OCI-LY1 (cell line): ENCODE measurements at regions not wholly inside any gene's neighbourhood (a gene's known extent, or its start where the extent isn't known, plus 50 kb on each side); places are given as distances from the start of the nearest gene placed in this dataset.

Experiments used
- H2AFZ ChIP-seq: fragments of 200-600 bp; sonication (generic), shearing (Covaris generic); 2 replicates; pipeline ENCODE4 v1.6.0; 2014; ENCODE audit warnings: antibody characterized with exemption, mild to moderate bottlenecking, low read length
- H3F3A ChIP-seq: fragments of 200-600 bp; sonication (generic), shearing (Covaris generic); 2 replicates; pipeline ENCODE4 v1.6.0; 2014; ENCODE audit warnings: mild to moderate bottlenecking, antibody characterized with exemption, low read length, moderate library complexity; ENCODE audit not compliant: insufficient read depth
- H3K27ac ChIP-seq: fragments of 200-600 bp; sonication (generic); 2 replicates; pipeline ENCODE4 v1.5.1; 2014; ENCODE audit warnings: low read length, mixed run types, mild to moderate bottlenecking, low read depth; ENCODE audit not compliant: poor library complexity, severe bottlenecking
- H3K27me3 ChIP-seq: fragments of 200-600 bp; sonication (generic); 2 replicates; pipeline ENCODE4 v1.6.0; 2014; ENCODE audit warnings: antibody characterized with exemption, mild to moderate bottlenecking, low read length, moderate library complexity; ENCODE audit not compliant: insufficient read depth
- H3K36me3 ChIP-seq: fragments of 200-600 bp; sonication (generic); 2 replicates; pipeline ENCODE4 v1.6.1; 2014; ENCODE audit warnings: mild to moderate bottlenecking, antibody characterized with exemption, low read length, moderate library complexity, mixed read lengths; ENCODE audit not compliant: insufficient read depth
- H3K4me1 ChIP-seq: fragments of 200-600 bp; sonication (generic); 2 replicates; pipeline ENCODE4 v1.5.1; 2014; ENCODE audit warnings: mild to moderate bottlenecking, low read length, moderate library complexity; ENCODE audit not compliant: insufficient read depth, severe bottlenecking
- H3K4me2 ChIP-seq: fragments of 200-600 bp; sonication (generic), shearing (Covaris generic); 2 replicates; pipeline ENCODE4 v1.6.1; 2014; ENCODE audit warnings: low read length
- H3K4me3 ChIP-seq: fragments of 200-600 bp; sonication (generic); 2 replicates; pipeline ENCODE4 v1.5.1; 2014; ENCODE audit warnings: low read length, low read depth, mild to moderate bottlenecking, mixed read lengths; ENCODE audit not compliant: poor library complexity, severe bottlenecking
- H3K79me2 ChIP-seq: fragments of 200-600 bp; shearing (Covaris generic); 2 replicates; pipeline ENCODE4 v1.6.1; 2016; ENCODE audit warnings: mixed run types, low read length, mixed read lengths; ENCODE audit not compliant: insufficient read depth
- H3K9ac ChIP-seq: fragments of 200-600 bp; sonication (generic), shearing (Covaris generic); 2 replicates; pipeline ENCODE4 v1.6.1; 2014; ENCODE audit warnings: mild to moderate bottlenecking, low read length, mixed read lengths
- H3K9me2 ChIP-seq: fragments of 200-600 bp; sonication (generic), shearing (Covaris generic); 2 replicates; pipeline ENCODE4 v1.6.1; 2014; ENCODE audit warnings: low read depth, mild to moderate bottlenecking, low read length, mixed read lengths
- H3K9me3 ChIP-seq: fragments of 200-600 bp; shearing (Covaris generic); 2 replicates; pipeline ENCODE4 v1.6.1; 2014; ENCODE audit warnings: low read length, mixed read lengths
- H4K20me1 ChIP-seq: fragments of 200-600 bp; sonication (generic), shearing (Covaris generic); 2 replicates; pipeline ENCODE4 v1.6.0; 2016; ENCODE audit warnings: mild to moderate bottlenecking, low read length; ENCODE audit not compliant: insufficient read depth
- EZH2 ChIP-seq: fragments of 200-600 bp; sonication (generic), shearing (Covaris generic); IDR thresholded peaks from 2 replicates; pipeline ENCODE4 v1.8.0; 2017; ENCODE audit warnings: borderline replicate concordance, mixed run types, mild to moderate bottlenecking, antibody characterized with exemption, low read length, moderate library complexity, mixed read lengths
- TF ChIP-seq, protein P1 (sequence below): fragments of 200-600 bp; sonication (generic), shearing (Covaris generic); IDR thresholded peaks from 2 replicates; pipeline ENCODE4 v1.5.1; 2017; ENCODE audit warnings: mild to moderate bottlenecking, antibody characterized with exemption, low read length, moderate library complexity, mixed read lengths

DNA sequence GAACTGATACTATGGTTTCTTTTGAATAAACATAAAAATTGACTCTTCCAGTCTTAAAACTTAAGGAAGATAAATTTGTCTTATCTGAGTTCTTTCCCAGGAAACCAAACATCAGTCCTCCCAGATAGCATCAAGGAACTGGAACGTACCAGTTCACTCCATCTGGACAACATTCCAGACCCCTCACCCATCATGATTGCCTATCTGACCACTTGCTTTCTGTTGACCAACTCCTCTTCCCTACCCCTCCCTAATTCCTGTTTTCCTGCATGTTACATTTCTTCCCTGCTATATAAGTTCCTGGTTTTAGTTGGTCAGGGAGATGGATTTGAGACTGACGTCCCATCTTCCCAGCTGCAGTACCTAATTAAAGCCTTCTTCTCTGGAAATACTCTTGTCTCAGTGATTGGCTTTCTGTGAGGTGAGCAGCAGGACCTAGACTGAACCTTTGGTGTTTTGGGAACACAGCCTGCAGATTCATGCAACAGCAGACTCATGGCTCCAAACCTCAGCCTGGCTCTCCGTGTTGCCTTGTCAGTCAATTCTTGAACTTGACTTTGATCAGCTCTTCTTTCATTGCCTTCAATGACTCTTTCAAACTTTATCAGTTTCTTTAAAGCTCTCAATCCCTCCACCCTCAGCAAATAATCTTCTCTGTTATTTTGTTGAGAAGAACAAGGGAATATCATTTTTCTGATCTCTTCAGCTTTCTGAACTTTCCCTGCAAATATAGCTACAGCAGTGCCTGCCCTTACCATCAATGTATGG is 123.6 kb downstream of the RPL22L1 start:
- Histone ChIP-seq H3K79me2 (no peaks in the 10 kb centered on the region), H3K9ac (no peak overlapping the region), H4K20me1 (no peaks in the 10 kb centered on the region), H3K4me1 (no peaks in the 10 kb centered on the region), H3K27ac (no peak overlapping the region), H2AFZ (no peak overlapping the region), H3K4me3 (no peak overlapping the region), H3K4me2 (no peak overlapping the region), H3K9me2 (no peaks in the 10 kb centered on the region), H3K9me3 (no peaks in the 10 kb centered on the region), H3K27me3 (no peaks in the 10 kb centered on the region), H3K36me3 (no peaks in the 10 kb centered on the region), H3F3A (no peaks in the 10 kb centered on the region)
- TF ChIP-seq, protein P1, sequence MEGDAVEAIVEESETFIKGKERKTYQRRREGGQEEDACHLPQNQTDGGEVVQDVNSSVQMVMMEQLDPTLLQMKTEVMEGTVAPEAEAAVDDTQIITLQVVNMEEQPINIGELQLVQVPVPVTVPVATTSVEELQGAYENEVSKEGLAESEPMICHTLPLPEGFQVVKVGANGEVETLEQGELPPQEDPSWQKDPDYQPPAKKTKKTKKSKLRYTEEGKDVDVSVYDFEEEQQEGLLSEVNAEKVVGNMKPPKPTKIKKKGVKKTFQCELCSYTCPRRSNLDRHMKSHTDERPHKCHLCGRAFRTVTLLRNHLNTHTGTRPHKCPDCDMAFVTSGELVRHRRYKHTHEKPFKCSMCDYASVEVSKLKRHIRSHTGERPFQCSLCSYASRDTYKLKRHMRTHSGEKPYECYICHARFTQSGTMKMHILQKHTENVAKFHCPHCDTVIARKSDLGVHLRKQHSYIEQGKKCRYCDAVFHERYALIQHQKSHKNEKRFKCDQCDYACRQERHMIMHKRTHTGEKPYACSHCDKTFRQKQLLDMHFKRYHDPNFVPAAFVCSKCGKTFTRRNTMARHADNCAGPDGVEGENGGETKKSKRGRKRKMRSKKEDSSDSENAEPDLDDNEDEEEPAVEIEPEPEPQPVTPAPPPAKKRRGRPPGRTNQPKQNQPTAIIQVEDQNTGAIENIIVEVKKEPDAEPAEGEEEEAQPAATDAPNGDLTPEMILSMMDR = no peak
- TF ChIP-seq EZH2 = no peak

DNA sequence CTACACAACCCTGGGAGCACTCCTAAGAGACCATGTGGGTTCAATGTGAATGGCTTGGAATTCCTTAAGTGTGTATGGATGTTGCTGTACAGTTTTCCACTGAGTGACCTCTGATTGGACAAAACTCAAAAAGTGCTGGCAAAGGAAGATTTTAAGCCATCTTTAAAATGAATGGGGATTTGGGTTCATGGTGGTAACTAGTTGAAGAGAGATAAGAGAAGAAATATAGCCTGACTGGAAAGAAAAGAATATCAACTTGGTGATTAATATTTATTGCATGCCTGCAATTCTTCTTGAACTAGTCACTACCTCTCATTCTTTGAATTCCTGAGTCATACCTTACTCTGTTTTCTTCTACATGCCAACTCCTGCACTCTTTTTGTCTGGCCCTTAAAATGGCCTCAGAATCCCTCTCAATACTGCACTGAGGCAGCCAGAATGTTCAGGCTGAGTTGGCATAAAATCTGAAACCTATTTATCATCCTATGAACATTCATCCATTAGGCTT is 124.7 kb downstream of the RPL22L1 start:
- Histone ChIP-seq H3K4me2 (no peak overlapping the region), H3K36me3 (no peaks in the 10 kb centered on the region), H2AFZ (no peak overlapping the region), H3K4me3 (no peak overlapping the region), H4K20me1 (no peaks in the 10 kb centered on the region), H3K79me2 (no peaks in the 10 kb centered on the region), H3K9me3 (no peaks in the 10 kb centered on the region), H3K4me1 (no peaks in the 10 kb centered on the region), H3K9ac (no peak overlapping the region), H3K27ac (no peak overlapping the region), H3K9me2 (no peaks in the 10 kb centered on the region), H3F3A (no peaks in the 10 kb centered on the region), H3K27me3 (no peaks in the 10 kb centered on the region)
- TF ChIP-seq EZH2 = no peak
- TF ChIP-seq, protein P1 = no peak

DNA sequence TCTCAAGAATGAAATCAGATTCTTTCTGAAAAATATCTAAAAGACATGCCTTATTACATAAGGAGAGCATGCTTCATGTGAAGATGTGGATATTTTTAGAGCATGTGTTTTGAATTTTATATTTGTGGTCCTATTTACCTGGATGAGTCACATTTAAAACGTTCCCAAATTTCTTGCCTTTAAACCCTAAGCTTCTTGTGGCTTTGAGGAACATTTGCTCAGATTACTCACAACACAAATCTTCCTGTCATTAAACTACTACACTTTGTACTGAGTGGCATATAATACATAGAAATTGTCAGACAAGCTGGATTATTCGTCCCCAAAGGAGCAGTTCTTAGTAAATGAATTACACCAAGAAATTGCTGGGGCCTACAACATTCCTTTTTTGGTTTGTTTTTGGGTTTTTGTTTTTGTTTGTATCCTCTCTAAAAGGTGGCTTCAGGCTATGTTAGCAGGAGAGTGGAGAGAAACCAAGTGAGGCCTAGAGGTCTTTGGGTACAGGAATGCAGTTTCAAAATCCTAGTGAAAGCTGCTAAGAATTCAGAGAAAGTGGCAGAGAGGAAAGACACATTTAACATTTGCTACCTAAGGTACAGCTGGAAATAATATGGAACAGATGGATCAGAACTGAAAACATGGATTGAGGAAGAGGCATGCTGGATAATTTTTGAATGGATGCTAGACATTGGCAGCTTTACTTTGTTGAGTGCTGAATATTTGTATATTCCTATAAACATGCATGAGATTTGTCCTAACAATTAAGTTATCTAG is 128.1 kb downstream of the RPL22L1 start:
- no peak overlapping the region for H3K4me2 ChIP-seq
- no peaks in the 10 kb centered on the region for H3K9me3 ChIP-seq
- H4K20me1 ChIP-seq = no peaks in the 10 kb centered on the region
- no peaks in the 10 kb centered on the region for H3K9me2 ChIP-seq
- no peak overlapping the region for H2AFZ ChIP-seq
- H3K27me3 ChIP-seq = no peaks in the 10 kb centered on the region
- TF ChIP-seq EZH2 = no peak
- H3K27ac ChIP-seq = no peak overlapping the region
- no peaks in the 10 kb centered on the region for H3K36me3 ChIP-seq
- H3K4me1 ChIP-seq = no peaks in the 10 kb centered on the region
- no peaks in the 10 kb centered on the region for H3F3A ChIP-seq
- no peak overlapping the region for H3K4me3 ChIP-seq
- no peak overlapping the region for H3K9ac ChIP-seq
- H3K79me2 ChIP-seq = no peaks in the 10 kb centered on the region
